ENCODE measurements at regions not wholly inside any gene's neighbourhood (a gene's known extent, or its start where the extent isn't known, plus 50 kb on each side); places are given as distances from the start of the nearest gene placed in this dataset.

GRCh38 chr6:11415557-11415956, 122.0 kb upstream of the TMEM170B start:
- H3K4me1 ChIP-seq (ENCODE audit: insufficient read depth, low read length) = no peaks in the 10 kb centered on the region; the same call in none of the 2 replicates
- H3K9ac ChIP-seq (ENCODE audit: low read depth, low read length) = no peak overlapping the region
- 96% methylated on average over 6 of the region's 7 CpGs for WGBS

GRCh38 chr6:11414176-11414963, 123.2 kb upstream of the TMEM170B start:
- no peaks in the 10 kb centered on the region for H3K27me3 ChIP-seq (ENCODE audit: insufficient read depth, low read length)
- H3K36me3 ChIP-seq (ENCODE audit: insufficient read depth, low read length) = no peaks in the 10 kb centered on the region
- H3K9ac ChIP-seq (ENCODE audit: low read depth, low read length) = no peak overlapping the region
- peaks cover 5% of the 10 kb centered on the region; the same call in 1 of the 2 replicates for H3K9me3 ChIP-seq (ENCODE audit: insufficient read depth, low read depth, low read length)
- no peaks in the 10 kb centered on the region; the same call in none of the 2 replicates for H3K4me1 ChIP-seq (ENCODE audit: insufficient read depth, low read length)
- WGBS = 95% methylated on average over 2 of the region's 2 CpGs
- no peak overlapping the region for H3K4me3 ChIP-seq (ENCODE audit: low read length)
- H3K27ac ChIP-seq (ENCODE audit: low read depth, low read length) = no peak overlapping the region

More at GRCh38 chr6:11415557-11415956, 122.0 kb upstream of the TMEM170B start:
- no peak overlapping the region for H3K4me3 ChIP-seq (ENCODE audit: low read length)
- H3K27ac ChIP-seq (ENCODE audit: low read depth, low read length) = no peak overlapping the region
- no peaks in the 10 kb centered on the region for H3K36me3 ChIP-seq (ENCODE audit: insufficient read depth, low read length)
- H3K27me3 ChIP-seq (ENCODE audit: insufficient read depth, low read length) = no peaks in the 10 kb centered on the region
- H3K9me3 ChIP-seq (ENCODE audit: insufficient read depth, low read depth, low read length) = peaks cover 5% of the 10 kb centered on the region; the same call in 1 of the 2 replicates

GRCh38 chr6:11413728-11414127, 123.8 kb upstream of the TMEM170B start:
- no peaks in the 10 kb centered on the region; the same call in none of the 2 replicates for H3K4me1 ChIP-seq (ENCODE audit: insufficient read depth, low read length)
- H3K27ac ChIP-seq (ENCODE audit: low read depth, low read length) = no peak overlapping the region
- WGBS = 92% methylated on average over 1 of the region's 2 CpGs
- peaks cover 5% of the 10 kb centered on the region; the same call in 1 of the 2 replicates for H3K9me3 ChIP-seq (ENCODE audit: insufficient read depth, low read depth, low read length)
- H3K36me3 ChIP-seq (ENCODE audit: insufficient read depth, low read length) = no peaks in the 10 kb centered on the region
- H3K27me3 ChIP-seq (ENCODE audit: insufficient read depth, low read length) = no peaks in the 10 kb centered on the region
- H3K9ac ChIP-seq (ENCODE audit: low read depth, low read length) = no peak overlapping the region
- no peak overlapping the region for H3K4me3 ChIP-seq (ENCODE audit: low read length)

- H3K27me3 ChIP-seq (ENCODE audit: insufficient read depth, low read length) = no peaks in the 10 kb centered on the region
- peaks cover 5% of the 10 kb centered on the region; the same call in 1 of the 2 replicates for H3K9me3 ChIP-seq (ENCODE audit: insufficient read depth, low read depth, low read length)
- no peak overlapping the region for H3K4me3 ChIP-seq (ENCODE audit: low read length)
- no peaks in the 10 kb centered on the region for H3K36me3 ChIP-seq (ENCODE audit: insufficient read depth, low read length)
- 92% methylated on average over 6 of the region's 6 CpGs for WGBS
- H3K9ac ChIP-seq (ENCODE audit: low read depth, low read length) = no peak overlapping the region
- no peak overlapping the region for H3K27ac ChIP-seq (ENCODE audit: low read depth, low read length)
- no peaks in the 10 kb centered on the region; the same call in none of the 2 replicates for H3K4me1 ChIP-seq (ENCODE audit: insufficient read depth, low read length)
Measured at GRCh38 chr6:11413117-11413687, 124.3 kb upstream of the TMEM170B start.

GRCh38 chr6:11412616-11413015, 124.9 kb upstream of the TMEM170B start:
- 98% methylated on average over 3 of the region's 3 CpGs for WGBS
- no peak overlapping the region for H3K9ac ChIP-seq (ENCODE audit: low read depth, low read length)
- H3K27me3 ChIP-seq (ENCODE audit: insufficient read depth, low read length) = no peaks in the 10 kb centered on the region
- H3K27ac ChIP-seq (ENCODE audit: low read depth, low read length) = no peak overlapping the region
- H3K4me1 ChIP-seq (ENCODE audit: insufficient read depth, low read length) = no peaks in the 10 kb centered on the region; the same call in none of the 2 replicates
- H3K36me3 ChIP-seq (ENCODE audit: insufficient read depth, low read length) = no peaks in the 10 kb centered on the region
- H3K4me3 ChIP-seq (ENCODE audit: low read length) = no peak overlapping the region
- H3K9me3 ChIP-seq (ENCODE audit: insufficient read depth, low read depth, low read length) = peaks cover 4% of the 10 kb centered on the region; the same call in 1 of the 2 replicates

- Histone ChIP-seq H3K27me3 (ENCODE audit: insufficient read depth, low read length) (no peaks in the 10 kb centered on the region), H3K36me3 (ENCODE audit: insufficient read depth, low read length) (no peaks in the 10 kb centered on the region), H3K9ac (ENCODE audit: low read depth, low read length) (no peak overlapping the region), H3K27ac (ENCODE audit: low read depth, low read length) (no peak overlapping the region), H3K9me3 (ENCODE audit: insufficient read depth, low read depth, low read length) (no peaks in the 10 kb centered on the region; the same call in 1 of the 2 replicates), H3K4me1 (ENCODE audit: insufficient read depth, low read length) (no peaks in the 10 kb centered on the region; the same call in none of the 2 replicates), H3K4me3 (ENCODE audit: low read length) (no peak overlapping the region)
- 79% methylated on average over 2 of the region's 2 CpGs for WGBS
Measured at GRCh38 chr6:11412011-11412424, 125.5 kb upstream of the TMEM170B start.

- WGBS = 89% methylated on average over 3 of the region's 3 CpGs
- Histone ChIP-seq H3K36me3 (ENCODE audit: insufficient read depth, low read length) (no peaks in the 10 kb centered on the region), H3K27me3 (ENCODE audit: insufficient read depth, low read length) (no peaks in the 10 kb centered on the region), H3K4me3 (ENCODE audit: low read length) (no peak overlapping the region), H3K9ac (ENCODE audit: low read depth, low read length) (no peak overlapping the region), H3K9me3 (ENCODE audit: insufficient read depth, low read depth, low read length) (no peaks in the 10 kb centered on the region; the same call in 1 of the 2 replicates), H3K4me1 (ENCODE audit: insufficient read depth, low read length) (no peaks in the 10 kb centered on the region; the same call in none of the 2 replicates), H3K27ac (ENCODE audit: low read depth, low read length) (no peak overlapping the region)
Measured at GRCh38 chr6:11411593-11411992, 126.0 kb upstream of the TMEM170B start.

GRCh38 chr6:11410539-11411307, 126.8 kb upstream of the TMEM170B start:
- no peak overlapping the region for H3K9ac ChIP-seq (ENCODE audit: low read depth, low read length)
- H3K9me3 ChIP-seq (ENCODE audit: insufficient read depth, low read depth, low read length) = no peaks in the 10 kb centered on the region
- H3K4me1 ChIP-seq (ENCODE audit: insufficient read depth, low read length) = no peaks in the 10 kb centered on the region; the same call in none of the 2 replicates
- H3K27me3 ChIP-seq (ENCODE audit: insufficient read depth, low read length) = no peaks in the 10 kb centered on the region
- WGBS = 91% methylated on average over 3 of the region's 4 CpGs
- H3K4me3 ChIP-seq (ENCODE audit: low read length) = no peak overlapping the region
- no peaks in the 10 kb centered on the region for H3K36me3 ChIP-seq (ENCODE audit: insufficient read depth, low read length)
- H3K27ac ChIP-seq (ENCODE audit: low read depth, low read length) = no peak overlapping the region

- peaks cover 10% of the 10 kb centered on the region for H3K4me1 ChIP-seq (ENCODE audit: insufficient read depth, low read length)
- H3K36me3 ChIP-seq (ENCODE audit: insufficient read depth, low read length) = no peaks in the 10 kb centered on the region
- H3K9me3 ChIP-seq (ENCODE audit: insufficient read depth, low read depth, low read length) = no peaks in the 10 kb centered on the region
- H3K27ac ChIP-seq (ENCODE audit: low read depth, low read length) = no peak overlapping the region
- H3K9ac ChIP-seq (ENCODE audit: low read depth, low read length) = no peak overlapping the region
- no peak overlapping the region for H3K4me3 ChIP-seq (ENCODE audit: low read length)
- H3K27me3 ChIP-seq (ENCODE audit: insufficient read depth, low read length) = no peaks in the 10 kb centered on the region
Measured at GRCh38 chr6:11409371-11409770, 128.2 kb upstream of the TMEM170B start.

GRCh38 chr6:11407414-11407813, 130.1 kb upstream of the TMEM170B start:
- no peak overlapping the region for H3K9ac ChIP-seq (ENCODE audit: low read depth, low read length)
- H3K4me3 ChIP-seq (ENCODE audit: low read length) = no peak overlapping the region
- no peaks in the 10 kb centered on the region for H3K36me3 ChIP-seq (ENCODE audit: insufficient read depth, low read length)
- H3K4me1 ChIP-seq (ENCODE audit: insufficient read depth, low read length) = peaks cover 11% of the 10 kb centered on the region
- H3K27ac ChIP-seq (ENCODE audit: low read depth, low read length) = no peak overlapping the region
- H3K9me3 ChIP-seq (ENCODE audit: insufficient read depth, low read depth, low read length) = no peaks in the 10 kb centered on the region
- 86% methylated on average over 2 of the region's 2 CpGs for WGBS
- H3K27me3 ChIP-seq (ENCODE audit: insufficient read depth, low read length) = no peaks in the 10 kb centered on the region

- WGBS = 48% methylated on average over 3 of the region's 4 CpGs
- no peak overlapping the region for H3K4me3 ChIP-seq (ENCODE audit: low read length)
- no peak overlapping the region for H3K27ac ChIP-seq (ENCODE audit: low read depth, low read length)
- H3K9ac ChIP-seq (ENCODE audit: low read depth, low read length) = no peak overlapping the region
- no peaks in the 10 kb centered on the region for H3K36me3 ChIP-seq (ENCODE audit: insufficient read depth, low read length)
- peaks cover 11% of the 10 kb centered on the region for H3K4me1 ChIP-seq (ENCODE audit: insufficient read depth, low read length)
- no peaks in the 10 kb centered on the region for H3K9me3 ChIP-seq (ENCODE audit: insufficient read depth, low read depth, low read length)
- H3K27me3 ChIP-seq (ENCODE audit: insufficient read depth, low read length) = no peaks in the 10 kb centered on the region
Measured at GRCh38 chr6:11404838-11405237, 132.7 kb upstream of the TMEM170B start.
